GM23248 (cell line): ENCODE measurements at regions not wholly inside any gene's neighbourhood (a gene's known extent, or its start where the extent isn't known, plus 50 kb on each side); places are given as distances from the start of the nearest gene placed in this dataset.

Source experiments
- DNase-seq: peaks from one replicate; pipeline ENCODE4 v3.0.0-alpha.2; 2015
- H2AFZ ChIP-seq: fragments of 200-600 bp; sonication (generic); 2 replicates; pipeline ENCODE4 v1.6.1; 2016; ENCODE audit warnings: antibody characterized with exemption
- H3F3A ChIP-seq: fragments of 200-600 bp; sonication (generic); 2 replicates; pipeline ENCODE4 v1.6.1; 2016; ENCODE audit warnings: mild to moderate bottlenecking, antibody characterized with exemption, mixed run types; ENCODE audit not compliant: insufficient read depth
- H3K27ac ChIP-seq: fragments of 200-600 bp; sonication (generic); 2 replicates; pipeline ENCODE4 v1.5.1; 2016; ENCODE audit warnings: mild to moderate bottlenecking
- H3K27me3 ChIP-seq: fragments of 200-600 bp; sonication (generic); replicated peaks from 2 replicates; pipeline ENCODE4 v1.6.1; 2016; ENCODE audit warnings: mild to moderate bottlenecking; ENCODE audit not compliant: insufficient read depth
- H3K36me3 ChIP-seq: fragments of 200-600 bp; sonication (generic); 2 replicates; pipeline ENCODE4 v1.6.1; 2016; ENCODE audit warnings: low read depth, mild to moderate bottlenecking
- H3K4me1 ChIP-seq: fragments of 200-600 bp; sonication (generic); 2 replicates; pipeline ENCODE4 v1.6.1; 2016; ENCODE audit warnings: mild to moderate bottlenecking; ENCODE audit not compliant: insufficient read depth
- H3K4me2 ChIP-seq: fragments of 200-600 bp; sonication (generic); one replicate; pipeline ENCODE4 v1.6.1; 2016; ENCODE audit warnings: mild to moderate bottlenecking; ENCODE audit not compliant: unreplicated experiment
- H3K4me3 ChIP-seq: fragments of 200-600 bp; sonication (generic); 2 replicates; pipeline ENCODE4 v1.5.1; 2016; ENCODE audit warnings: mild to moderate bottlenecking
- H3K79me2 ChIP-seq: fragments of 200-600 bp; sonication (generic); 2 replicates; pipeline ENCODE4 v1.6.1; 2016; ENCODE audit warnings: mild to moderate bottlenecking; ENCODE audit not compliant: insufficient read depth
- H3K9ac ChIP-seq: fragments of 200-600 bp; sonication (generic); 2 replicates; pipeline ENCODE4 v1.6.1; 2016; ENCODE audit warnings: mild to moderate bottlenecking
- H3K9me2 ChIP-seq: fragments of 200-600 bp; sonication (generic); 2 replicates; pipeline ENCODE4 v1.6.1; 2016; ENCODE audit warnings: mixed run types, mild to moderate bottlenecking, moderate library complexity; ENCODE audit not compliant: insufficient read depth
- H3K9me3 ChIP-seq: fragments of 200-600 bp; sonication (generic); one replicate; pipeline ENCODE4 v1.6.1; 2017; ENCODE audit warnings: low read depth
- H4K20me1 ChIP-seq: fragments of 200-600 bp; sonication (generic); 2 replicates; pipeline ENCODE4 v1.6.0; 2016; ENCODE audit not compliant: insufficient read depth
- EZH2 ChIP-seq: fragments of 200-600 bp; sonication (generic); IDR thresholded peaks from 2 replicates; pipeline ENCODE4 v1.6.1; 2018; ENCODE audit warnings: antibody characterized with exemption, mild to moderate bottlenecking; ENCODE audit not compliant: insufficient read depth, poor library complexity, severe bottlenecking
- EZH2phosphoT487 ChIP-seq: fragments of 200-600 bp; sonication (generic); IDR thresholded peaks from 2 replicates; pipeline ENCODE4 v1.6.1; 2018; ENCODE audit warnings: antibody characterized with exemption, moderate library complexity, mild to moderate bottlenecking, low read depth; ENCODE audit not compliant: insufficient read depth
- WGBS, 2 experiments: methylation state at CpG; one replicate each; pipeline ENCODE4 v1.1.6; 2015 to 2017; ENCODE audit warnings: low lambda C conversion rate in 2 of 2, low coverage in 1 of 2; ENCODE audit errors: missing lambda C conversion rate in 2 of 2; 5-methylcytosine and 5-hydroxymethylcytosine counted together
- in situ Hi-C: fragments of 300-500 bp; cut with MboI; formaldehyde crosslinking; loops from 2 replicates; pipeline ENCODE4 v1.15.0; 2020

GRCh38 chr5:122545986-122546385, 228.9 kb upstream of the SNX2 start:
- 42 to 56% methylated on average over 3 of the region's 3 CpGs for WGBS, 2 experiments
- no peak overlapping the region for H3K4me3 ChIP-seq

GRCh38 chr5:122547219-122547618, 227.7 kb upstream of the SNX2 start:
- H3K9ac ChIP-seq: no peak overlapping the region
- no peaks in the 10 kb centered on the region for H3K36me3 ChIP-seq
- H3K27me3 ChIP-seq: no peaks in the 10 kb centered on the region
- 21 to 23% methylated on average over 2 of the region's 2 CpGs for WGBS, 2 experiments
- H3K4me3 ChIP-seq: no peak overlapping the region
- H4K20me1 ChIP-seq: no peaks in the 10 kb centered on the region
- no peaks in the 10 kb centered on the region for H3K79me2 ChIP-seq
- no peaks in the 10 kb centered on the region for H3K9me2 ChIP-seq
- no peak overlapping the region for H2AFZ ChIP-seq
- TF ChIP-seq EZH2phosphoT487 (no peak), EZH2 (no peak)
- DNase-seq: no peak
- no peaks in the 10 kb centered on the region for H3F3A ChIP-seq
- H3K9me3 ChIP-seq: no peaks in the 10 kb centered on the region
- H3K4me2 ChIP-seq: no peak overlapping the region
- H3K4me1 ChIP-seq: no peaks in the 10 kb centered on the region
- in situ Hi-C loops: no loop called here
- H3K27ac ChIP-seq: no peak overlapping the region

More at GRCh38 chr5:122545986-122546385, 228.9 kb upstream of the SNX2 start:
- Histone ChIP-seq H3F3A (no peaks in the 10 kb centered on the region), H2AFZ (no peak overlapping the region), H3K9me2 (no peaks in the 10 kb centered on the region), H3K36me3 (no peaks in the 10 kb centered on the region), H4K20me1 (no peaks in the 10 kb centered on the region), H3K9ac (no peak overlapping the region), H3K27ac (no peak overlapping the region), H3K9me3 (no peaks in the 10 kb centered on the region), H3K4me1 (no peaks in the 10 kb centered on the region), H3K27me3 (no peaks in the 10 kb centered on the region), H3K79me2 (no peaks in the 10 kb centered on the region), H3K4me2 (no peak overlapping the region)
- in situ Hi-C loops: no loop called here
- TF ChIP-seq EZH2: no peak
- TF ChIP-seq EZH2phosphoT487: no peak
- DNase-seq: no peak

- H3F3A ChIP-seq: no peaks in the 10 kb centered on the region
- H3K27me3 ChIP-seq: no peaks in the 10 kb centered on the region
- no peak overlapping the region for H3K4me3 ChIP-seq
- in situ Hi-C loops: no loop called here
- no peak overlapping the region for H3K27ac ChIP-seq
- no peaks in the 10 kb centered on the region for H3K9me2 ChIP-seq
- H3K79me2 ChIP-seq: no peaks in the 10 kb centered on the region
- 63 to 65% methylated on average over 4 of the region's 4 CpGs for WGBS, 2 experiments
- no peak overlapping the region for H2AFZ ChIP-seq
- no peaks in the 10 kb centered on the region for H3K4me1 ChIP-seq
- no peak for DNase-seq
- H4K20me1 ChIP-seq: no peaks in the 10 kb centered on the region
- no peak overlapping the region for H3K4me2 ChIP-seq
- no peak overlapping the region for H3K9ac ChIP-seq
- no peaks in the 10 kb centered on the region for H3K36me3 ChIP-seq
- H3K9me3 ChIP-seq: no peaks in the 10 kb centered on the region
- TF ChIP-seq EZH2 (no peak), EZH2phosphoT487 (no peak)
Observed at GRCh38 chr5:122547669-122548068, 227.2 kb upstream of the SNX2 start.

GRCh38 chr5:122559676-122560075, 215.2 kb upstream of the SNX2 start:
- H3K9me2 ChIP-seq: no peaks in the 10 kb centered on the region
- no peak overlapping the region for H3K4me3 ChIP-seq
- no peaks in the 10 kb centered on the region for H3K9me3 ChIP-seq
- in situ Hi-C loops: no loop called here
- no peaks in the 10 kb centered on the region for H4K20me1 ChIP-seq
- H3K27me3 ChIP-seq: no peaks in the 10 kb centered on the region
- H3F3A ChIP-seq: no peaks in the 10 kb centered on the region
- H3K27ac ChIP-seq: no peak overlapping the region
- no peak for DNase-seq
- TF ChIP-seq EZH2phosphoT487 (no peak), EZH2 (no peak)
- no peak overlapping the region for H2AFZ ChIP-seq
- H3K4me2 ChIP-seq: no peak overlapping the region
- H3K4me1 ChIP-seq: no peaks in the 10 kb centered on the region
- H3K9ac ChIP-seq: no peak overlapping the region
- H3K36me3 ChIP-seq: no peaks in the 10 kb centered on the region
- no peaks in the 10 kb centered on the region for H3K79me2 ChIP-seq

GRCh38 chr5:122561209-122561608, 213.7 kb upstream of the SNX2 start:
- no peak overlapping the region for H2AFZ ChIP-seq
- 73 to 78% methylated on average over 3 of the region's 3 CpGs for WGBS, 2 experiments
- H3K4me2 ChIP-seq: no peak overlapping the region
- no peak overlapping the region for H3K27ac ChIP-seq
- no peaks in the 10 kb centered on the region for H3K27me3 ChIP-seq
- no peaks in the 10 kb centered on the region for H3K4me1 ChIP-seq
- H3K4me3 ChIP-seq: no peak overlapping the region
- no peaks in the 10 kb centered on the region for H3F3A ChIP-seq
- no peak for TF ChIP-seq EZH2
- TF ChIP-seq EZH2phosphoT487: no peak
- H3K79me2 ChIP-seq: no peaks in the 10 kb centered on the region
- no peaks in the 10 kb centered on the region for H3K36me3 ChIP-seq
- in situ Hi-C loops: no loop called here
- no peak overlapping the region for H3K9ac ChIP-seq
- H3K9me2 ChIP-seq: no peaks in the 10 kb centered on the region
- no peak for DNase-seq
- H3K9me3 ChIP-seq: no peaks in the 10 kb centered on the region
- no peaks in the 10 kb centered on the region for H4K20me1 ChIP-seq
